H1 (cell line): ENCODE measurements at regions not wholly inside any gene's neighbourhood (a gene's known extent, or its start where the extent isn't known, plus 50 kb on each side); places are given as distances from the start of the nearest gene placed in this dataset.

Experiments
- CTCF ChIA-PET: fragments of 300-600 bp; sonication (Branson Sonifier 250); formaldehyde crosslinking; loops from one replicate; lab custom pipeline; 2021; ENCODE audit not compliant: partially characterized antibody; lab: Charles Lee
- POLR2A ChIA-PET: fragments of 300-600 bp; sonication (Branson Sonifier 250); formaldehyde crosslinking; loops from one replicate; lab custom pipeline; 2021; ENCODE audit warnings: inconsistent platforms; ENCODE audit not compliant: partially characterized antibody; lab: Charles Lee
- DNase-seq, 2 experiments: peaks; one replicate each; pipeline versions ENCODE4 v3.0.0 to v3.0.0-alpha.2; 2010 to 2022; ENCODE audit warnings: low spot score in 2 of 2, low read depth in 1 of 2, mixed read lengths in 1 of 2
- FAIRE-seq: peaks from 2 replicates; lab custom pipeline; 2011; peaks lifted over from hg19 to GRCh38; lab: Jason Lieb, UNC
- H2AFZ ChIP-seq: 2 replicates; pipeline ENCODE4 v1.8.1; 2012; ENCODE audit warnings: low read length, inconsistent platforms
- H2AK5ac ChIP-seq: 2 replicates; pipeline ENCODE4 v1.6.1; 2013; ENCODE audit warnings: low read depth, low read length
- H2BK120ac ChIP-seq: replicated peaks from 2 replicates; pipeline ENCODE3; 2013; ENCODE audit warnings: low read depth, low read length, inconsistent platforms
- H2BK12ac ChIP-seq: 2 replicates; pipeline ENCODE4 v1.6.1; 2013; ENCODE audit warnings: low read depth, low read length
- H2BK15ac ChIP-seq: 2 replicates; pipeline ENCODE4 v1.6.1; 2013; ENCODE audit warnings: low read length
- H2BK20ac ChIP-seq: 2 replicates; pipeline ENCODE4 v1.6.1; 2013; ENCODE audit warnings: low read length
- H2BK5ac ChIP-seq: 2 replicates; pipeline ENCODE4 v1.6.1; 2013; ENCODE audit warnings: low read depth, low read length
- H3K14ac ChIP-seq: 2 replicates; pipeline ENCODE4 v1.6.1; 2013; ENCODE audit warnings: inconsistent platforms; ENCODE audit not compliant: insufficient read length
- H3K18ac ChIP-seq: 2 replicates; pipeline ENCODE4 v1.6.1; 2013; ENCODE audit warnings: low read length; ENCODE audit errors: extremely low read depth
- H3K23ac ChIP-seq: 2 replicates; pipeline ENCODE4 v1.6.1; 2013; ENCODE audit warnings: inconsistent platforms; ENCODE audit not compliant: insufficient read length
- H3K23me2 ChIP-seq: 2 replicates; pipeline ENCODE4 v1.6.1; 2013; ENCODE audit warnings: low read depth, low read length
- H3K27ac ChIP-seq: 2 replicates; pipeline ENCODE4 v1.6.1; 2011; ENCODE audit warnings: low read depth, low read length, inconsistent platforms
- H3K27me3 ChIP-seq, 4 experiments: replicated peaks in 1 of 4; 1 replicate in 1 of 4; 2 replicates in 3 of 4; pipeline versions ENCODE4 v1.6.1 to v1.8.1; 2011 to 2013; ENCODE audit warnings: low read length in 3 of 4, mild to moderate bottlenecking in 3 of 4, inconsistent platforms in 2 of 4, mixed read lengths in 2 of 4, moderate library complexity in 1 of 4; ENCODE audit not compliant: control insufficient read depth in 3 of 4, insufficient read depth in 3 of 4; ENCODE audit errors: extremely low read depth in 1 of 4
- H3K36me3 ChIP-seq, 4 experiments: 2 replicates each; pipeline versions ENCODE4 v1.6.1 to v1.8.1; 2011 to 2013; ENCODE audit warnings: mild to moderate bottlenecking in 4 of 4, low read length in 3 of 4, moderate library complexity in 2 of 4, control low read depth in 1 of 4, inconsistent platforms in 1 of 4; ENCODE audit not compliant: insufficient read depth in 4 of 4, control insufficient read depth in 2 of 4
- H3K4ac ChIP-seq: replicated peaks from 2 replicates; pipeline ENCODE3; 2013; ENCODE audit warnings: low read length, low read depth, mixed read lengths, inconsistent platforms; ENCODE audit not compliant: insufficient read length
- H3K4me1 ChIP-seq, 4 experiments: replicated peaks in 1 of 4; 1 replicate in 1 of 4; 2 replicates in 3 of 4; pipeline versions ENCODE4 v1.6.1 to v1.8.1; 2011 to 2013; ENCODE audit warnings: low read length in 3 of 4, inconsistent platforms in 2 of 4, mixed read lengths in 1 of 4; ENCODE audit not compliant: insufficient read depth in 4 of 4, control insufficient read depth in 3 of 4
- H3K4me2 ChIP-seq, 2 experiments: 2 replicates each; pipeline versions ENCODE4 v1.6.1 to v1.8.1; 2011 to 2013; ENCODE audit warnings: low read depth in 2 of 2, low read length in 2 of 2, control low read depth in 1 of 2, inconsistent platforms in 1 of 2, mild to moderate bottlenecking in 1 of 2; ENCODE audit not compliant: insufficient read depth in 1 of 2
- H3K4me3 ChIP-seq, 4 experiments: fragments of 200-600, 300-600 bp in 1 of 4; sonication (generic), shearing (Covaris generic), sonication (Bioruptor Twin) in 1 of 4; 2 replicates each; pipeline versions ENCODE4 v1.5.1 to v1.8.1; 2011 to 2016; ENCODE audit warnings: low read length in 4 of 4, low read depth in 3 of 4, control low read depth in 2 of 4, inconsistent platforms in 2 of 4, mild to moderate bottlenecking in 2 of 4, mixed read lengths in 1 of 4, moderate library complexity in 1 of 4; ENCODE audit not compliant: insufficient read depth in 2 of 4; ENCODE audit errors: extremely low read depth in 1 of 4
- H3K56ac ChIP-seq: replicated peaks from 2 replicates; pipeline ENCODE3; 2013; ENCODE audit warnings: low read depth, mild to moderate bottlenecking, mixed read lengths, low read length, inconsistent platforms; ENCODE audit not compliant: insufficient read length
- H3K79me1 ChIP-seq: 2 replicates; pipeline ENCODE4 v1.6.1; 2013; ENCODE audit warnings: low read depth, low read length, control low read depth
- H3K79me2 ChIP-seq, 2 experiments: 2 replicates each; pipeline versions ENCODE4 v1.6.1 to v1.8.1; 2012 to 2013; ENCODE audit warnings: low read length in 2 of 2, mild to moderate bottlenecking in 2 of 2, inconsistent platforms in 1 of 2; ENCODE audit not compliant: insufficient read depth in 2 of 2, control insufficient read depth in 1 of 2
- H3K9ac ChIP-seq, 4 experiments: replicated peaks in 1 of 4; 1 replicate in 1 of 4; 2 replicates in 3 of 4; pipeline versions ENCODE4 v1.6.1 to v1.8.1; 2011 to 2013; ENCODE audit warnings: low read depth in 3 of 4, low read length in 3 of 4, control low read depth in 2 of 4, mild to moderate bottlenecking in 2 of 4, moderate library complexity in 2 of 4, inconsistent platforms in 1 of 4; ENCODE audit errors: extremely low read depth in 1 of 4
- H3K9me3 ChIP-seq, 2 experiments: 2 replicates each; pipeline versions ENCODE4 v1.6.1 to v1.8.1; 2012 to 2013; ENCODE audit warnings: mild to moderate bottlenecking in 2 of 2, moderate library complexity in 2 of 2, control low read depth in 1 of 2, inconsistent platforms in 1 of 2, low read depth in 1 of 2, low read length in 1 of 2, mixed read lengths in 1 of 2; ENCODE audit not compliant: insufficient read depth in 2 of 2
- H4K20me1 ChIP-seq, 2 experiments: replicated peaks in 1 of 2; 2 replicates each; pipeline versions ENCODE3 to v1.8.1; 2011 to 2013; ENCODE audit warnings: inconsistent platforms in 2 of 2, low read length in 2 of 2, mild to moderate bottlenecking in 1 of 2; ENCODE audit not compliant: insufficient read depth in 2 of 2, control insufficient read depth in 1 of 2
- H4K5ac ChIP-seq: 2 replicates; pipeline ENCODE4 v1.6.1; 2013; ENCODE audit warnings: low read length, low read depth, mixed read lengths, inconsistent platforms; ENCODE audit not compliant: insufficient read length
- H4K8ac ChIP-seq: 2 replicates; pipeline ENCODE4 v1.8.0; 2013; ENCODE audit warnings: mild to moderate bottlenecking, moderate library complexity, low read length, inconsistent platforms; ENCODE audit not compliant: insufficient read depth; ENCODE audit errors: extremely low read depth
- H4K91ac ChIP-seq: replicated peaks from 2 replicates; pipeline ENCODE3; 2013; ENCODE audit warnings: low read length, mixed read lengths, inconsistent platforms; ENCODE audit not compliant: insufficient read length
- GABPA ChIP-seq: IDR thresholded peaks from 2 replicates; pipeline ENCODE4 v1.6.1; 2011; ENCODE audit warnings: mild to moderate bottlenecking, low read length, moderate library complexity, borderline replicate concordance; ENCODE audit not compliant: insufficient read depth
- HDAC2 ChIP-seq, 2 experiments: fragments of 300-600 bp in 1 of 2; sonication (generic) in 1 of 2; IDR thresholded peaks; 2 replicates each; pipeline ENCODE4 v1.6.1; 2011 to 2012; ENCODE audit warnings: low read depth in 2 of 2, low read length in 2 of 2, mild to moderate bottlenecking in 2 of 2, moderate library complexity in 2 of 2, borderline replicate concordance in 1 of 2, inconsistent platforms in 1 of 2
- JUN ChIP-seq: IDR thresholded peaks from 2 replicates; pipeline ENCODE4 v1.6.1; 2011; ENCODE audit warnings: low read depth, mild to moderate bottlenecking, improper control_type of control experiment, low read length
- KDM1A ChIP-seq: fragments of 200-600, 300-600 bp; sonication (generic); IDR thresholded peaks from 2 replicates; pipeline ENCODE4 v1.7.1; 2016; ENCODE audit warnings: mild to moderate bottlenecking, low read length, borderline replicate concordance
- KDM4A ChIP-seq: IDR thresholded peaks from one replicate; pipeline ENCODE4 v1.7.1; 2012; ENCODE audit warnings: low read depth, mild to moderate bottlenecking, moderate library complexity, low read length, inconsistent platforms; ENCODE audit not compliant: severe bottlenecking
- MAFK ChIP-seq: IDR thresholded peaks from 2 replicates; pipeline ENCODE4 v1.6.1; 2012; ENCODE audit warnings: low read depth, mild to moderate bottlenecking, improper control_type of control experiment, low read length
- SIRT6 ChIP-seq: IDR thresholded peaks from one replicate; pipeline ENCODE4 v1.7.1; 2012; ENCODE audit warnings: low read length, inconsistent platforms
- TAF7 ChIP-seq: optimal IDR thresholded peaks from 2 replicates; pipeline ENCODE3; 2011; ENCODE audit warnings: low read depth, mild to moderate bottlenecking, inconsistent platforms, low read length, moderate library complexity, borderline replicate concordance
- TBP ChIP-seq: IDR thresholded peaks from 2 replicates; pipeline ENCODE4 v1.6.1; 2011; ENCODE audit warnings: low read depth, low read length, improper control_type of control experiment
- TEAD4 ChIP-seq: IDR thresholded peaks from 2 replicates; pipeline ENCODE4 v1.6.1; 2012; ENCODE audit warnings: low read depth, low read length, inconsistent platforms, mixed read lengths
- USF2 ChIP-seq: IDR thresholded peaks from 2 replicates; pipeline ENCODE4 v1.6.1; 2011; ENCODE audit warnings: low read length, improper control_type of control experiment
- ZNF274 ChIP-seq: IDR thresholded peaks from 2 replicates; pipeline ENCODE4 v1.7.0; 2012; ENCODE audit warnings: low read length, borderline replicate concordance; ENCODE audit errors: extremely low read depth
- WGBS, 2 experiments: shearing (Covaris generic) in 1 of 2; methylation state at CpG; one replicate each; pipeline versions ENCODE4 v1.1.6 to v1.1.7; 2013 to 2015; ENCODE audit warnings: low lambda C conversion rate in 2 of 2, mixed read lengths in 2 of 2, inconsistent platforms in 1 of 2, low coverage in 1 of 2, missing lambda C conversion rate in 1 of 2; ENCODE audit not compliant: insufficient replicate concordance in 2 of 2, insufficient coverage in 1 of 2, insufficient read length in 1 of 2; ENCODE audit errors: extremely low coverage in 1 of 2, missing lambda C conversion rate in 1 of 2; 5-methylcytosine and 5-hydroxymethylcytosine counted together

GRCh38 chr2:230600881-230601280, 111.8 kb upstream of the CAB39 start:
- Histone ChIP-seq H4K20me1 (no peaks in the 10 kb centered on the region), H3K23ac (no peak overlapping the region), H3K79me2 (no peaks in the 10 kb centered on the region), H4K5ac (no peak overlapping the region), H3K4me3 (no peak overlapping the region), H3K9me3 (no peaks in the 10 kb centered on the region), H3K23me2 (no peaks in the 10 kb centered on the region), H3K36me3 (no peaks in the 10 kb centered on the region), H3K4ac (no peak overlapping the region), H3K18ac (no peak overlapping the region), H3K79me1 (no peaks in the 10 kb centered on the region), H3K27ac (no peak overlapping the region), H4K8ac (no peak overlapping the region), H2BK20ac (no peak overlapping the region), H2AFZ (no peak overlapping the region), H2BK12ac (no peak overlapping the region), H2BK5ac (no peak overlapping the region), H3K4me2 (no peak overlapping the region), H2AK5ac (no peak overlapping the region), H4K91ac (no peak overlapping the region), H3K14ac (no peak overlapping the region), H3K27me3 (no peaks in the 10 kb centered on the region), H2BK15ac (no peak overlapping the region), H3K4me1 (no peaks in the 10 kb centered on the region), H3K56ac (no peak overlapping the region), H2BK120ac (no peak overlapping the region), H3K9ac (no peak overlapping the region)
- POLR2A ChIA-PET: no interaction called here
- FAIRE-seq (no peak), DNase-seq (no peak)
- 79 to 100% methylated on average over 1 to 3 of the region's 4 CpGs for WGBS, 2 experiments
- TF ChIP-seq JUN (no peak), MAFK (no peak), SIRT6 (no peak), TEAD4 (no peak), ZNF274 (no peak), TAF7 (no peak), USF2 (no peak), GABPA (no peak), KDM1A (no peak), HDAC2 (IDR thresholded peaks at IDR 0.05; ENCODE audit: borderline replicate concordance in 1 of 2, low read depth in 2 of 2, low read length in 2 of 2) (no peak), KDM4A (no peak), TBP (no peak)
- CTCF ChIA-PET: no interaction called here
